ENCODE measurements at regions not wholly inside any gene's neighbourhood (a gene's known extent, or its start where the extent isn't known, plus 50 kb on each side); places are given as distances from the start of the nearest gene placed in this dataset.
"Not testable (repeated sequence)": the region's sequence is repeated elsewhere in the genome, so short reads cannot be mapped to it uniquely, and the experiment has no call there.

- DNase-seq (ENCODE audit: low spot score): no peak
Observed at GRCh38 chr2:219835493-219835892, 208.1 kb downstream of the SLC4A3 start.

- DNase-seq (ENCODE audit: low spot score): no peak
Observed at GRCh38 chr2:219836647-219837177, 209.3 kb downstream of the SLC4A3 start.

- DNase-seq (ENCODE audit: low spot score): no peak
Observed at GRCh38 chr2:219844401-219845091, 217.1 kb downstream of the SLC4A3 start.

- no peak for DNase-seq (ENCODE audit: low spot score)
Observed at GRCh38 chr2:219848882-219849281, 221.5 kb downstream of the SLC4A3 start.

- DNase-seq (ENCODE audit: low spot score): no peak
Observed at GRCh38 chr2:219851169-219851568, 223.7 kb downstream of the SLC4A3 start.

- no peak for DNase-seq (ENCODE audit: low spot score)
Observed at GRCh38 chr2:219851801-219852481, 224.5 kb downstream of the SLC4A3 start.

GRCh38 chr2:219852626-219853025 is 225.2 kb downstream of the SLC4A3 start:
- no peak for DNase-seq (ENCODE audit: low spot score)

- DNase-seq (ENCODE audit: low spot score): no peak
Observed at GRCh38 chr2:219856602-219857001, 229.2 kb downstream of the SLC4A3 start.

GRCh38 chr2:219857751-219858150 is 230.3 kb downstream of the SLC4A3 start:
- no peak for DNase-seq (ENCODE audit: low spot score)

GRCh38 chr2:219861307-219861706 is 233.9 kb downstream of the SLC4A3 start:
- no peak for DNase-seq (ENCODE audit: low spot score)

GRCh38 chr2:219864154-219864553 is 236.7 kb downstream of the SLC4A3 start:
- no peak for DNase-seq (ENCODE audit: low spot score)

- no peak for DNase-seq (ENCODE audit: low spot score)
Observed at GRCh38 chr2:219868635-219869034, 241.2 kb downstream of the SLC4A3 start.

GRCh38 chr2:219870041-219870440 is 242.6 kb downstream of the SLC4A3 start:
- DNase-seq (ENCODE audit: low spot score): no peak

- no peak for DNase-seq (ENCODE audit: low spot score)
Observed at GRCh38 chr2:219871351-219871750, 243.9 kb downstream of the SLC4A3 start.

- DNase-seq (ENCODE audit: low spot score): no peak
Observed at GRCh38 chr2:219875036-219875435, 247.6 kb downstream of the SLC4A3 start.

GRCh38 chr2:219875986-219876385 is 248.6 kb downstream of the SLC4A3 start:
- not testable (repeated sequence) for DNase-seq (ENCODE audit: low spot score)

GRCh38 chr2:219876931-219877330 is 249.5 kb downstream of the SLC4A3 start:
- no peak for DNase-seq (ENCODE audit: low spot score)

- DNase-seq (ENCODE audit: low spot score): no peak
Observed at GRCh38 chr2:219877728-219878127, 250.3 kb downstream of the SLC4A3 start.

GRCh38 chr2:219878516-219878915 is 251.1 kb downstream of the SLC4A3 start:
- no peak for DNase-seq (ENCODE audit: low spot score)

GRCh38 chr2:219881851-219882250 is 254.4 kb downstream of the SLC4A3 start:
- no peak for DNase-seq (ENCODE audit: low spot score)

- no peak for DNase-seq (ENCODE audit: low spot score)
Observed at GRCh38 chr2:219886615-219887014, 259.2 kb downstream of the SLC4A3 start.

- no peak for DNase-seq (ENCODE audit: low spot score)
Observed at GRCh38 chr2:219887870-219888269, 260.4 kb downstream of the SLC4A3 start.

- no peak for DNase-seq (ENCODE audit: low spot score)
Observed at GRCh38 chr2:219893541-219893940, 266.1 kb downstream of the SLC4A3 start.
